ENCODE measurements at regions not wholly inside any gene's neighbourhood (a gene's known extent, or its start where the extent isn't known, plus 50 kb on each side); places are given as distances from the start of the nearest gene placed in this dataset.

- no TSS peak for BruUV-seq (replicated peaks)
- FAIRE-seq (no peak), DNase-seq (ENCODE audit: low read depth, low spot score) (no peak)
- TF ChIP-seq MYC (IDR thresholded peaks at IDR 0.05; ENCODE audit: low read depth, low read length) = no peak
- TF ChIP-seq, protein P1, sequence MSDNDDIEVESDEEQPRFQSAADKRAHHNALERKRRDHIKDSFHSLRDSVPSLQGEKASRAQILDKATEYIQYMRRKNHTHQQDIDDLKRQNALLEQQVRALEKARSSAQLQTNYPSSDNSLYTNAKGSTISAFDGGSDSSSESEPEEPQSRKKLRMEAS (IDR thresholded peaks at IDR 0.05; ENCODE audit: insufficient read depth, insufficient read length) = no peak
- Histone ChIP-seq H3K27ac (ENCODE audit: insufficient read depth, low read depth, low read length) (no peak overlapping the region), H3K79me2 (ENCODE audit: control insufficient read depth, insufficient read depth, low read length) (no peaks in the 10 kb centered on the region), H3K4me2 (ENCODE audit: insufficient read depth, low read length) (no peak overlapping the region), H3K9ac (replicated peaks; ENCODE audit: extremely low read depth, insufficient read depth, low read length) (no peak overlapping the region), H3K9me3 (replicated peaks; ENCODE audit: control insufficient read depth, insufficient read depth, low read length) (no peaks in the 10 kb centered on the region), H2AFZ (ENCODE audit: low read depth, low read length) (no peak overlapping the region), H3K36me3 (ENCODE audit: control insufficient read depth in 2 of 2, extremely low read depth in 1 of 2, insufficient read depth in 2 of 2, low read length in 2 of 2) (no peaks in the 10 kb centered on the region), H3K4me3 (replicated peaks in 1 of 3; ENCODE audit: insufficient read depth in 1 of 3, low read depth in 1 of 3, low read length in 3 of 3) (no peak overlapping the region), H3K27me3 (ENCODE audit: control insufficient read depth in 2 of 2, insufficient read depth in 2 of 2, low read length in 2 of 2) (no peaks in the 10 kb centered on the region), H3K9me1 (replicated peaks; ENCODE audit: control insufficient read depth, extremely low read depth, insufficient read depth, low read length) (no peaks in the 10 kb centered on the region), H3K4me1 (ENCODE audit: control insufficient read depth, extremely low read depth, insufficient read depth, low read length) (no peaks in the 10 kb centered on the region), H4K20me1 (replicated peaks; ENCODE audit: control insufficient read depth, extremely low read depth, insufficient read depth, low read length) (no peaks in the 10 kb centered on the region)
- intact Hi-C loops (cut with micrococcal nuclease) = no loop called here
- dilution Hi-C loops (cut with MboI; ENCODE audit: extremely low pct_ligation_motif_present, low sequenced_read_pairs) = no loop called here
- ChIA-PET POLR2A (no interaction called here), CTCF (no interaction called here)
Observed at GRCh38 chr2:199144036-199144435, 313.7 kb downstream of the SATB2 start.

GRCh38 chr2:199136681-199137080, 321.1 kb downstream of the SATB2 start:
- H3K27me3 ChIP-seq (ENCODE audit: control insufficient read depth in 2 of 2, insufficient read depth in 2 of 2, low read length in 2 of 2) = no peaks in the 10 kb centered on the region
- no peak for FAIRE-seq
- no peaks in the 10 kb centered on the region for H4K20me1 ChIP-seq (replicated peaks; ENCODE audit: control insufficient read depth, extremely low read depth, insufficient read depth, low read length)
- no peaks in the 10 kb centered on the region for H3K9me1 ChIP-seq (replicated peaks; ENCODE audit: control insufficient read depth, extremely low read depth, insufficient read depth, low read length)
- H3K9me3 ChIP-seq (replicated peaks; ENCODE audit: control insufficient read depth, insufficient read depth, low read length) = peaks cover 1% of the 10 kb centered on the region
- DNase-seq (ENCODE audit: low read depth, low spot score) = no peak
- no peak overlapping the region for H3K9ac ChIP-seq (replicated peaks; ENCODE audit: extremely low read depth, insufficient read depth, low read length)
- no peak overlapping the region for H3K4me3 ChIP-seq (replicated peaks in 1 of 3; ENCODE audit: insufficient read depth in 1 of 3, low read depth in 1 of 3, low read length in 3 of 3)
- H3K79me2 ChIP-seq (ENCODE audit: control insufficient read depth, insufficient read depth, low read length) = no peaks in the 10 kb centered on the region
- H3K27ac ChIP-seq (ENCODE audit: insufficient read depth, low read depth, low read length) = no peak overlapping the region
- no peaks in the 10 kb centered on the region for H3K36me3 ChIP-seq (ENCODE audit: control insufficient read depth in 2 of 2, extremely low read depth in 1 of 2, insufficient read depth in 2 of 2, low read length in 2 of 2)
- H3K4me1 ChIP-seq (ENCODE audit: control insufficient read depth, extremely low read depth, insufficient read depth, low read length) = no peaks in the 10 kb centered on the region
- ChIA-PET CTCF (no interaction called here), POLR2A (no interaction called here)
- dilution Hi-C loops (cut with MboI; ENCODE audit: extremely low pct_ligation_motif_present, low sequenced_read_pairs) = no loop called here
- TF ChIP-seq POLR2AphosphoS5 (IDR thresholded peaks at IDR 0.05; ENCODE audit: insufficient read depth, low read depth, low read length) (no peak), EZH2 (IDR thresholded peaks at IDR 0.05; ENCODE audit: borderline replicate concordance, low read depth, low read length, severe bottlenecking) (no peak), JUN (IDR thresholded peaks at IDR 0.05; ENCODE audit: borderline replicate concordance, insufficient read depth, insufficient read length, low read depth) (no peak), MYC (IDR thresholded peaks at IDR 0.05; ENCODE audit: low read depth, low read length) (no peak), CTCF (IDR thresholded peaks at IDR 0.05; ENCODE audit: extremely low read depth in 1 of 2, insufficient read depth in 1 of 2, low read depth in 1 of 2, low read length in 2 of 2) (no peak)
- TF ChIP-seq, protein P1 (IDR thresholded peaks at IDR 0.05; ENCODE audit: insufficient read depth, insufficient read length) = no peak
- no peak overlapping the region for H2AFZ ChIP-seq (ENCODE audit: low read depth, low read length)
- no peak overlapping the region for H3K4me2 ChIP-seq (ENCODE audit: insufficient read depth, low read length)
- intact Hi-C loops (cut with micrococcal nuclease) = no loop called here
- BruUV-seq (replicated peaks) = no TSS peak
